ENCODE measurements at regions not wholly inside any gene's neighbourhood (a gene's known extent, or its start where the extent isn't known, plus 50 kb on each side); places are given as distances from the start of the nearest gene placed in this dataset.

- TF ChIP-seq CTCF (IDR thresholded peaks at IDR 0.05; ENCODE audit: insufficient read depth, low read length): no peak
- no peak for DNase-seq (ENCODE audit: low read depth)
- H3K4me3 ChIP-seq (ENCODE audit: low read depth, low read length): no peak overlapping the region
Observed at GRCh38 chr14:95011445-95012006, 145.8 kb downstream of the DICER1 start.

GRCh38 chr14:95008445-95009217, 148.7 kb downstream of the DICER1 start:
- no peak for DNase-seq (ENCODE audit: low read depth)
- no peak overlapping the region for H3K4me3 ChIP-seq (ENCODE audit: low read depth, low read length)
- no peak for TF ChIP-seq CTCF (IDR thresholded peaks at IDR 0.05; ENCODE audit: insufficient read depth, low read length)

- DNase-seq (ENCODE audit: low read depth): no peak
Observed at GRCh38 chr14:95007921-95008320, 149.4 kb downstream of the DICER1 start.

GRCh38 chr14:95006479-95006878, 150.8 kb downstream of the DICER1 start:
- TF ChIP-seq CTCF (IDR thresholded peaks at IDR 0.05; ENCODE audit: insufficient read depth, low read length): no peak
- H3K4me3 ChIP-seq (ENCODE audit: low read depth, low read length): no peak overlapping the region
- no peak for DNase-seq (ENCODE audit: low read depth)

More at GRCh38 chr14:95007921-95008320, 149.4 kb downstream of the DICER1 start:
- TF ChIP-seq CTCF (IDR thresholded peaks at IDR 0.05; ENCODE audit: insufficient read depth, low read length): no peak
- no peak overlapping the region for H3K4me3 ChIP-seq (ENCODE audit: low read depth, low read length)

- no peak for TF ChIP-seq CTCF (IDR thresholded peaks at IDR 0.05; ENCODE audit: insufficient read depth, low read length)
- no peak for DNase-seq (ENCODE audit: low read depth)
- H3K4me3 ChIP-seq (ENCODE audit: low read depth, low read length): no peak overlapping the region
Observed at GRCh38 chr14:95006051-95006450, 151.3 kb downstream of the DICER1 start.

GRCh38 chr14:95003099-95003960, 154.0 kb downstream of the DICER1 start:
- DNase-seq (ENCODE audit: low read depth): no peak
- no peak for TF ChIP-seq CTCF (IDR thresholded peaks at IDR 0.05; ENCODE audit: insufficient read depth, low read length)
- H3K4me3 ChIP-seq (ENCODE audit: low read depth, low read length): no peak overlapping the region
